IPS DF 19.7 (cell line): ENCODE measurements at regions not wholly inside any gene's neighbourhood (a gene's known extent, or its start where the extent isn't known, plus 50 kb on each side); places are given as distances from the start of the nearest gene placed in this dataset.

ENCODE experiments used
- DNase-seq: peaks from one replicate; pipeline ENCODE4 v3.0.0-alpha.2; 2013; ENCODE audit warnings: low read depth, low spot score

- no peak for DNase-seq
Observed at GRCh38 chr12:107891967-107892366, 117.5 kb downstream of the ASCL4 start.

GRCh38 chr12:107894589-107894988 is 120.1 kb downstream of the ASCL4 start:
- DNase-seq, result no peak

DNA sequence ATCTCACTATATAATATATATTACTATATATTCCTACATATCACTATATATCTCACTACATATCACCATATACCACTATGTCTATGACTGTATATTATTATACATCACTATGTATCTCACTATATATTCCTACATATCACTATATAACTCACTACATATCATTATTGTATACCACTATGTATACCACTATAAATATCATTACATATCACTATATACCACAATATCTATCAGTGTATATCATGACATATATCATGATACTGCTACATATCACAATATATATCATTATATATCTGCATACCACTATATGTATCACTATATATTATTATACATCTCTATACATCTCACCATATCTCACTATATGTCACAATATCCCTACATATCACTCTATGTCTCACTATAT is 121.5 kb downstream of the ASCL4 start:
- no peak for DNase-seq

GRCh38 chr12:107900588-107900987 is 126.1 kb downstream of the ASCL4 start:
- no peak for DNase-seq

GRCh38 chr12:107903341-107904061 is 129.0 kb downstream of the ASCL4 start:
- DNase-seq, result peak; percentile 15

- no peak for DNase-seq
Observed at GRCh38 chr12:107906707-107907106, 132.2 kb downstream of the ASCL4 start.

DNA sequence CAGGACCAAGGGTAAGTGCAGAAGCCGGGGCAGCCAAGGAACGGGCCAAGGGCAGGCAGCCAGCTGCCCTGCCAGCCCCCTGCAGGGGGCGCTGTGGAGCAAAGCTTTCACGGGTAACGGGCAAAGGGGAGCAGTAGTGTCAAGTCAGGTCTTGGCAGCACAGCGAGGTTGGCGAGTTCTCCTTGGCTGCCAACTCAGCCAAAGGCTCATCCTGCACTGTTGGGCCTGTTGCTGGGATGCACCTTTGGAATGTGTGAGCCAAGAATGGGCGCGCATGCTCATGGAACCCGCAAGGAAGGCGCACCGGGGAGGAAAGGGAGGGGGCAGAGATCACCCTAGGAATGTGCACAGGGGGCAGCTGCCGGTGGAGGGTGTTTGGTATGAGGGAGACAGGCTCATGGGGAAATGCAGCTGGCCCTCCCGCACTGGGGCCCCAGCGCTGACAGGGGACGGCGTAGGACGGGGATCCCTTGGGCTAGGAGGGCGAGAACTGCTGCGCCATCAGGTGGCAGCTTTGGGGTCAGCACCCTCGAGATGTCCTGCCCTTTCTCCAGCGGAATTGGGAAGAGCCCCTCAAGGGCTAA is 138.0 kb downstream of the ASCL4 start:
- DNase-seq, result peak; percentile 50

GRCh38 chr12:107914460-107914977 is 140.0 kb downstream of the ASCL4 start:
- DNase-seq, result no peak

DNA sequence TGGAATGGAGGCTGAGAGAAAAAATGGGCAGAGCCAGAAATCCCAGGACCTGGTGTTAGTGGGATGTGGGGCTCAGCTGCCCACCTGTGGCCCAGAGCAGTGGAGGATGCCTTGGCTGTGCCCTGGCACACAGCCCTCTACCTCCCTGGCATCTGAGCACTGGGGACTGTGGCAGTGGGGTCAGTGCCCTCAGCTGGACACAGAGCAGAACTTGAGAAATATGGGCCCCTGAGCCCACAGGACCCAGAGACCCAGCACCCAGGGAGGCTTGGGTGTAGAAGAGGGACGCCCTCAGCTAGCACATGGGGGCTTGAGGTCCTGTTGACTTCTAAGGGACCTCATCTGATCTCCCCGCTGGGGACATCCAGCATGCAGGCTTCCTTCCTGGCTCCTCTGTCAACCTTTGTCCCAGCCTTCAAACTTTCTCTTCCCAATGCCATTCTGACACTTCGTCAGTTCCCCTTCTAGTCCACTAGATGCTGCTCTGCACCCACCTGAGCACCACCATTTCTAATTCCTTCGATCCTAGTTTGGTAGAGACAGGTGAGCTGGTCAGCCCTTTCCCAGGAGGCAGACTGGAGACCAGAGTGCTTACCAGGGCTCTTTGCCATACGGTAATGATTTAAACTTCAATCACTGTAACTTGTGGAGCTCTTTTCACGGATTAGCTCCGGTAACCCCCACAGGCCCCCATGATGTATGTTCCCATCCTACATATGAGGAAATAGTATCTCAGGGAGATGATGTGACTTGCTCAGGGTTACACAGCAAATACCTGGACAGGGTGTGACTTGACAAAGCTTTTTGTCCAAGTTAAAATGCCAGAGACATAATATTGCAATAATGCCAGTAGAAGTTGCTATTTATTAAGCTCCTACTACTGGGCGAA is 143.7 kb downstream of the ASCL4 start:
- peak; percentile 47 for DNase-seq

GRCh38 chr12:107921062-107921461 is 146.6 kb downstream of the ASCL4 start:
- no peak for DNase-seq

GRCh38 chr12:107925125-107925524 is 150.6 kb downstream of the ASCL4 start:
- no peak for DNase-seq

DNA sequence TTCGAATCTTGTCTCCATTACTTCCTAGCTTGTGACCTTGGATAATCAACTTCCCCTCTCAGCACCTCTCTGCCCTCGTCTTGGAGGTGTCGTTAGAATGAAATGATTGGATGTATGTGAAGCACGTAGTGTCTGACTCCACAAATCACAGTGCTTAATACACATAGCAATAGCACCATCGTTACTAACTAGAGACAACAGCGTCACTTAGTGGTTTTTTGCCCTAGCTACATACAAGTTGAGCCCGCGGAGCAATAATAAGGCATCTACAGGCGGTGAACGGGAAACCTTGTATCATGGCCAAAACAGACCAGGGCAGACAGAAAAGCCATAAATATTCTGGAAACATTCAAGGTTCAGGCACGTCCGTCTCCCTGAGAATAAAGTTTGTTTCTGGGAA is 154.9 kb downstream of the ASCL4 start:
- DNase-seq, result peak; percentile 59

DNA sequence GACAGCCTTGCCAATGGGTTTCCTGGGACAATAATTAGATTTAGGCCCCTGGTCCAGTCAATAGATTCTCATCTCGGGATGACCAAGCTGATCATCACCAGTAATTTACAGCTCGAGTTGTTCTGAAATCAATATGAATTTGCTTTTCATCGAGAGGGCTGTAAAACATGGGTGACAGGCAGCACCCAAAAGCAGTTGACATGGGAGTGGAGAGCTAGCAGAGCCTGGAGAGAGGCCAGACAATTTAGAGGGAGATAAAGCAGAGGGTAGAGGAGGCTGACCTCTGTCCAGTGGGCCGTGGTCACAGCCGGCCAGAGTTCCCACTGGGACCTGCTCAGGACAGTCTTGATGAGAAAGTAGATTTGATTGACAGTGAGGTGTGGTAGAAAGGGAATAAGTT is 157.3 kb downstream of the ASCL4 start:
- no peak for DNase-seq

DNA sequence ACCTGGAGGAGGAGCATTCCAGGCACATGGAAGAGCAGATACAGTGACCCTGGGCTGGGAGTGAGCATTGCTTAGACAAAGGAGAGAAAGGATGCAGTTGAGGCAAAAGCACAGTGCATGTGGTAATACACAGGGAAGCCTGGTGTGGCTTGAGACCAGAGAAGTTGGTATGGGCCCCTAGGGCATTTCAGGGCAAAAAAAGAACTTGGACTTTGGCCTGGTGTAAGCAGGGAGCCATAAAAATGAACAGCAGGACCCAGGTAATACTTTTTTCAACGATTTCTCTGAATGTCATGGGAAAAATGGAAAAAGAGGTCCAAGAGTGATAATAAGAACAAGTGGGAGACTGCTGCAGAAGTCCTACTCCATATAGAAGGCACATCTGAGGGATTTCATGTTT is 163.9 kb downstream of the ASCL4 start:
- DNase-seq, result no peak

- DNase-seq, result no peak
Observed at GRCh38 chr12:107948391-107948945, 174.0 kb downstream of the ASCL4 start.

GRCh38 chr12:107951024-107951423 is 176.5 kb downstream of the ASCL4 start:
- no peak for DNase-seq

- no peak for DNase-seq
Observed at GRCh38 chr12:107955966-107956643, 173.0 kb upstream of the WSCD2 start.

GRCh38 chr12:107957459-107957858 is 171.6 kb upstream of the WSCD2 start:
- DNase-seq, result no peak

GRCh38 chr12:107963635-107964034 is 165.5 kb upstream of the WSCD2 start:
- no peak for DNase-seq

- no peak for DNase-seq
Observed at GRCh38 chr12:107967170-107967569, 161.9 kb upstream of the WSCD2 start.

- DNase-seq, result no peak
Observed at GRCh38 chr12:107973950-107974349, 155.1 kb upstream of the WSCD2 start.
